Esophagus mucosa (tissue), 1 donor: ENCODE measurements at regions not wholly inside any gene's neighbourhood (a gene's known extent, or its start where the extent isn't known, plus 50 kb on each side); places are given as distances from the start of the nearest gene placed in this dataset.

Source experiments
- ATAC-seq: fragments of 200-7000 bp; cut with Tn5 transposase; one replicate; pipeline ENCODE4 v1.9.1; 2020
- donor health status: DM: yes; HTN: yes; CAD: no.

DNA sequence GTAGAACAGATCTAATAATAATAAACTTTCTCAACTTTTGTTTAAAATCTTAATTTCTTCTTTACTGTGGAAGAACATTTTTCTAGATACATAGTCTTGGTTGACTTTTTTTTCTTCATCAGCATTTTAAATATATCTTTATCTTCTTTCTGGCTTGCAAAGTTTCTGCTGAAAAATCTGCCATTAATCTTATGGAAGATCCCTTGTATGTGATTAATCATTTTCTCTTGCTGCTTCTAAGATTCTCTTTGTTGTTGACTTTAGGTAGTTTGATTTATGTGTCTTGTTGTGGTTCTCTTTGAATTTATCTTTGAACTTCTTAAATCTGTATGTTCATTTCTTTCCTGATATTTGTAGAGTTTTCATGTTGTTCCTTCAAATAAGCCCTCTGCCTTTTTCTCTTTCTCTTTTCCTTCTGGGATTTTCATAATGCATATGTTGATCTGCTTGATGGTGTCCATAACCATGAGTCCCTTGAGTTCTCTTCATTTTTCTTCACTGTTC lies 657.6 kb upstream of the CXADR start:
- no peak for ATAC-seq

DNA sequence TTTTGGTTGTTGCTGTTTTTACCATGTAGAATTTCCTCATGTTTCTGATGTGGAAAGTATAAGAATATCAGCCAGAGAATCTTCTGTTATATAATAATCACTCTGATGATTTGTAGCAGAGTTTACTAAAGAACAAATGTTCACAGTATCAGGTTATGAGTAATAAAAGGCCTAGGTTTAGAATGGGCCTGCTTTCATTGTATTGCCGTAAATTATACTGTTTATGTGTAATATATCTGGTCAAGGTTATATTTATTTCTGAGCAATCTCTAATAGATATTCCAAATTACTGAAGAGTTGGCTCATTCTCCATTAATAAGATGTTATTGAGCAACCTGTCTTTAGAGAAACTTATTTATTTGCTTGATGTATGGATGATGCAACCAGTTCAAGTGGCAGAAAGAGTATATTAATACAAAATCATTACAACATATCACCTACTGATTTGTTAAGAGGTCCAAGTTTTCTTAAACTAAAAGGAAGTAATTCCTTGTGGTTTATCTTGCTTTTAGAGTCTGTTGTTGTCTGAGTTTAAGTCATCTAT lies 649.4 kb upstream of the CXADR start:
- no peak for ATAC-seq

DNA sequence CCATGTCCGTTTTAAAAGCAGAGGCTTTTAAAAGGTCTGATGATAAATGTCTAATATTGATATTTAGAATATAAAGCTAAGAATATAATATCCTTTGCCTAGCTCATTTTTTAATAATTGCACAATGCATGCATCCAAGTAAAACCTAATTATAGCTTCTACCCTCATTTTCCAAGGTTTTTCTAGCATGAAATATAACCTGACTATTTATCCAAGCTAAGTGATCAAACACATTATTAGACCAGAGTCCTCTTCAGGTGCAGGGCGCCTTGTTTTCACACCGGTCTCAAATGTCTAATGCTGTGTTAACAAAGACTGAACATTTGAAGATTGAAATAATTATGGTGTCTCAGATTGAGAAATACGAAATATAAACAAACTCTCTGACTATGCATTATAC lies 648.9 kb upstream of the CXADR start:
- no peak for ATAC-seq

DNA sequence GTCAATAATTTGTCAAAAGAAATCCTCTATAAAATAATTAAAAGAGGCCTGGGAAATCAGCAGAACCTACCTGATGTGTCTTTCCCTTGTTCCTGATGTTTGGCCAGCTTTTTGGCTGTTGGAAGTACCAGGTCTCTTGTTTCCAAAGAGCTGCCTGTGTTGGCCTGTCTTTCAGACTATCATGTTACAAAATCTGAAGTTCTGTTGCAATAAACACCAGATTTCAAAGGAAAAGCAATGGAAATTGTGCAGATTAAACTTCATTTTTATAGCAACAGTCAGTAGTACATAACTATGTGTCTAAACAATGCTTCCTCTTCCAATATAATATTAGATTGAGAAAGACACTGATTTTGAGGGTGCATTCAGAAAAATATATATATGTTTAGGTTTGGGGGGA lies 647.2 kb upstream of the CXADR start:
- ATAC-seq: no peak

DNA sequence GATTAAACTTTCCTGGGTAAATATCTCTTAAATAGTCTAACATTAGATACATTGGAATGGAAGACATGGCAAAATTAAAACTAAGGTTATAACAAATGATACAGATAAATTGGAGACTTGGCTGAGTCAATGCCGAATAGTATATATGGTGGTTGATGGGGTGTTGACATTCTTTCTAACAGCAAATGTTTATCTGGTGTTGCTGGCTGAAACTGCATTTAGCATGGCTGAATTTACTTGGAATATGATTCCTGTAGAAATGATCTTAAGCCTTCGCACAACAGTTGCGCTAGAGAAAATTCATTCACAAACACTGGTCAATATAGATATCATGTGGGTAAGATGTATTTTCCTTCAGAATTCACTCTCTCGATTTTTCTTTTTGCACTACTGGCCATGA lies 646.0 kb upstream of the CXADR start:
- ATAC-seq: no peak

DNA sequence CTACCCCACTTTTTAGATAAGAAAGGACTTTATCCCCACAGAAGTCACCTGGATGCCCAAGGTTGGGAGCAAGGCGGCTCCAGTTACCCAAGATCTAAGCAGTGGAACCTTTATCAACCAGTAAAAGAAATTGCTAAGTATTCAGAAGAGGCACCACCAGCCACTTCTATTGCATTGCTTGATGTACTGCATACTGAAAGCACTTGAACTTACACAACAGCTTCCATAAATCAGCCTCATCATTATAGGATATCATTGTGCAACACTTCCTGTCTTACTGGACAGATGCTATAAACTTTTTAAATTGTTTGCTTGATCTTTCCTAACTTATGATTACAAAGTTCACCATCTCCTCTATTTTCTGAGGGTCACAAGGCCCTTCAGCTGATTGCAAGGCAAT lies 642.7 kb upstream of the CXADR start:
- no peak for ATAC-seq

DNA sequence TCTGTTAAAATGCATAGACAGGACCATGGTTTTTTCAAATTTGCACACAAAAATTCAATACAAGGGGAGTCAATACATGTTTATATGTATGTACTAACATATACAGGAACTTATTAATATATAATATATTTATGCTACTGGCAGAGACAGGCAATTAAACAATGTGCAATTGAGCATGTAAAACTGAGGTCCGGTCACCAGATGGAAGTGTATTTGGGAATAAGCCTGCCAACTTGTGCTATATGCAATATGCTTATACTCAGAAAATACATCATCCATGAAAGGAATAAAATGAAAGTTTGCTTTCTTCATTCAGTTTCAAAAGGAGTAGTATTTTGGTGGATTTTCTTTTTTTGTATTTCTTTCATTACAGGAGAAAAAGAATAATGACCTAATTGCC lies 640.2 kb upstream of the CXADR start:
- ATAC-seq: no peak

DNA sequence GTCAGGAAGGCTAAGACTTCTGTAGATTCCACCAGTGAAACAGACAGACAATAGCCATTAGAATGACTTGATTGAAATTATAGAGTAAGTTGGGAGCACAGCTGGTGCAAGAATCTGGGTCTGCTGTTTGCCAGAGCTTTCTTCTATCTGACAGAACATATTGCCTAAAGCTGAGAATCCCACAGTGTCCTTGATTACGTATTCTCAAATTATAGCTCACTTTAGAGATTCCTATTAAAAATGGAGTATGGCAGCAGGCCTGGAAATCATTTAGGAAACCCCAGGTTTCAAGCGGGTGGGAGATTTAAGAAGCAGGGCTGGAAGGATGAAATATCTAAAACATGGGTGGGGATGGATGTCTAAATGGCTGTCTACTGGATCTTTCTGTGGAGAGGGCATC lies 639.7 kb upstream of the CXADR start:
- ATAC-seq: no peak

DNA sequence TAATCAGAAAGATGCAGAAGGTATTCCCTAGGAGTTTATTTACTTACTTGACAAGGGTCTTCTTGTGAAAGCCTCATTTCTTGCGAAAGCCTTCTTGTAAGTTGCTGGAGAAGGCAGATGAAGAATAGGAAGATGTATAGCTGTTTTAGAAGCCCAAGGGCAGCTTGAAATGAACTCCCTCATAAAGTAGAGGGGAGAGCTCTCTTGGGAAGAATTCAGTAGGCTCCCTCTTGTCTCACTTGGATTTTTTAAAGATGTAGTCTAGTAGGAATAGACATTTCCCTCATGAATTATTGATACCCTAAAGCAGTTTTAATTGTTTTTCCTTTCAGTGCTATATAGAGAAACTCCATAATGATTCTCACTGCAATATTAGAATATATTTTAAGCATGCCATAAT lies 639.2 kb upstream of the CXADR start:
- no peak for ATAC-seq

DNA sequence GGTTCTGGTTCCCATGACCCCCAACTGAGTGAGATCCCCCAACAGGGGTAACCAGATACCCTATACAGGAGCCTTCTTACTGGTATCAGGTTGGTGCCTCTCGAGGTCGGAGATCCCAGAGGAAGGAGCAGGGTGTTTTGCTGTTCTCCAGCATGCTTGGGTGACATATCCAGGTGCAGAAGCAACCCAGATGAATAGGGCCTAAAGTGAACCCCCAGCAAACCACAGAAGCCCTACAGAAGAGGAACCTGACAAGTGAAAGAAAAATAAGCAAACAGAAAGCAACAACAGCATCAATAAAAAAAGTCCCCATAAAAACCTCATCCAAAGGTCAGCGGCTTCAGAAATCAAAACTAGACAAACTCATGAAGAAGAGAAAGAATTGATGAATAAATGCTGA lies 633.4 kb upstream of the CXADR start:
- ATAC-seq: no peak

DNA sequence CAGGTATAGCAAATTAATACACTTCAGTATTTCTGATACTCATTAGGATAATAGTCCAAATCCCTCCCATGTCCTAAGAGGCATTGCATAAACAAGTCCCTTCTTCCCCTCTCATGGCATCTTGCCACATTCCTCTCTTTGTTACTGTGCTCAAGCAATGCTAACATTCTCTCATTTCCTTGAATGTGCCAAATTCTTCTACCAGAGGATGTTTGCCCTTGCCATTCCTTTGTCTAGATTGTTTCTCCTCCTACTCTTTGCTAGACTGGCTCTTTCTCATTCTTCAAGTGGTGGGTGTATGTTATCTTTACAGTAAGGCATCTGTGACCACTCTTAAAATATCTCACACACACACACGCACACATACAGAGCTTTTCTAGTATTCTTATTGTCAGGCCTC lies 621.0 kb upstream of the CXADR start:
- ATAC-seq: no peak

DNA sequence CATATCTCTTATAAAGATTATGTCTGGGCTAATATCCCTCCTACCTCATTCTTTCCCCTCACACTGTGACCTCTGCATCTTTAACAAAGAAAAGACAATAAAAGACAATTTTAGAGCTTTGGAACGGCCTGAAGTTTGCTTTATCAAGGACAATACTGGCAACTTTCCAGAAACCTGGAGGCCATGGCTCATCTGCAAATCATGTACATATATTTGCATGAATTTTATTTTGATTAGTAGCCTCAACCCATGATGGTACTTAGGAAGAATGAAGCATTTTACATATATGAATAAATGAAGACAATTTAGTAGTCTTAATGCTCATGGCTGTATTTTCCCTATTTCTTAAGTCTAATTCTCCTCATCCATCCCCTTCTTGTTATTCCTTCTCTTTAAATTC lies 612.2 kb upstream of the CXADR start:
- no peak for ATAC-seq

DNA sequence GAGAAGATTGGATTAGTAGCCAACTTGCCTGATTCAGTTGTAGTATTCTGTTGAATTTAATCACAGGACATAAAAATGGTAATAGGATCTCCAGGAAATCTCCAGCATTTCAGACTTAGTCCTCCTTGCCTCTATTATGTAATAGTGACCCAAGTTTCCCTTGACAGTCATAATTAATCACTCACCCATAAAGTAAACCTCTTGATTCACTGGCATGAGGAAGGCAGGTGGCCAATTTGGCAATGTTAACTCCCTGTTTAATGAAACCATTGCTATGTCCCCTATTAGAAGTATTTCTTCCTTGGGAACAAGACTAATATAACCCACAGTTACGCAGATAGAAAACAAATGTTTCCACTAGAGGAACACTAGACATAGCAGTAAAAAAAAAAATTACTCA lies 604.8 kb upstream of the CXADR start:
- ATAC-seq: peak; percentile 87

DNA sequence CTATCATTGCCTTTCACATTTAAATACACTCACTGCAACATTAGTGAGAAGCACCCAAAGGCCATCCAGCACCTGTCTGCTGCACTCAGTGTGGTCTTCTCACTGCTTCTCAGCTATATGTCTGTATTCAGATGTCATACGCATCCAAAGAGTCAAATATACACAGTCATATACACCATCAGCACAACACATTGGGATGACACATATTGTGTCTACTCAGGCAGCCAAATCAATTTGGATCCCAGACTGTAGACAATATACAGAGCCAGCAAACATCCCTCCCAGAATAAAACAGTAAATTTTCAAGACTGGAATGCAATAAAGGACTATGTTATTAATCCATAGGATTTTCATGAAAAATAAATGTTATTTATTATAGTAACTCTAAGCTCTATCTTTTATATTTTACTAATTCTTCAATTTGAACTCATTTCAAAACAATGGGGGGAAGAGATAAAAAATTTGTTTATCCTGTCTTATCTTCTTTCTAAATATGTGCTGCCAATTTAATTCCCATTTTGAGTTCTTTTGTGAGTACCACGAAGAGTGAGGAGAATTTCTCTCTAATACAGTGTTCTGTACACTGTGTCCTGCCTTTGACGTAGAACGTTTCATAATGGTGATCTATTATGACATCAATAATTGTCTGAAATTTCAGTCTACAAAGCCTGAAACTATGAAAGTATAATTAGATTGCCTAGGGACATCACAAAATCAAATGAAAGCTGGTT lies 602.2 kb upstream of the CXADR start:
- ATAC-seq: no peak

DNA sequence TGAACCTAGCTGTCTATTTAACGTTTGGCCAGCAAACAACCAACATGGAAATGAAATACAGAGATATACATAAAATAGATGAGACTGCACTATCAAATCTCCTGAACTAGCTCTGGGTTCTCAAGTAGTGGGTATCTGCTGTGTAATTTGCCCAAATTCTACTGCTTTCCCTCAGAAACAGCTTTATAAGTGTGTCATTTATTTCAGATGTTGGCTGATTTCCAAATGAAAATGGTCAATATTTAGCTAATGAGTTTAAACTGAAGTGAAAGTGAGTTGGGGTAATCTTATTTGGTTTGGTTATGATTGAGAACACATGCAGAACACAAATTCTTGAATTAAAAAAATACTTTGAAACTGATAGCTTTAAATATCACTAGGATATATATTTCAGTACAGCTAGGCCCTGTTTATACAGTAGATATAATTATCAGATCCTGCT lies 601.7 kb upstream of the CXADR start:
- ATAC-seq: no peak

DNA sequence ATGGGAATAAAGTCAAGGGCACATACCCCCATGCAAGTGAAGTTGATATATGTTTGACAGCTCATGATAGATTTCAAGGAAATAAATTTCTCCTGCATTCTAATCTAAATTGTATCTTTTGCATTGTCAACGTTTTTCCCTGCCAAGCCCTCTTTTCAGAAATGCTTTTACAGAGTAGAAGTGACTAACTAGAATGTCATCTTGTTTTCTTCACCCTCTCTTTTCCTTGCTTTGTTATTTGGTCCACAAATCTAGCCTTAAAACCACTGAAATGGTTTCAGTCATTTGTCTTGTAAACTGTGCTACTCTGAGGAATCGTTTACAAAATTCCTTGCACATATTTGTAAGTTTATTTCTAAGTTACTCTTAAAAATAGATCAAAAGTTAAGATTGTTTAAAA lies 600.8 kb upstream of the CXADR start:
- no peak for ATAC-seq

DNA sequence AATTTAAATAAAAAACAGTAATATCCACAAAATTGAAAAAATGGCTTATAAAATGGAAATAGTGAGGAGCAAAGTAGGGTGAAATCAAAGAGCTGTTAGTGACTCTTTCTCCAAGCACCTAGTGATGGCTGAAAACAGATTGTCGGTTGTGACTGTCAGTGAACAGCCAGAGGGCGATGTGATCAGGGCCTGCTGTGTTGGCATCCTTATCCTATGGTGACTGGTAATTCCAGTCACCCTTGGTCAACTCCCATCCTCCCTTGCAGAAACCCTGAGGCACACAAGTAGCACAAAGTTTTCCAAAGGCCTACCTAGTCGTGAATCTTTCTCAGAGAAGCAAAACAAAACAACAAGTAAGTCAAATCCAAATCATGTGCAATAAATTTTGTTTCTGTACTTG lies 599.8 kb upstream of the CXADR start:
- ATAC-seq: peak; percentile 74

DNA sequence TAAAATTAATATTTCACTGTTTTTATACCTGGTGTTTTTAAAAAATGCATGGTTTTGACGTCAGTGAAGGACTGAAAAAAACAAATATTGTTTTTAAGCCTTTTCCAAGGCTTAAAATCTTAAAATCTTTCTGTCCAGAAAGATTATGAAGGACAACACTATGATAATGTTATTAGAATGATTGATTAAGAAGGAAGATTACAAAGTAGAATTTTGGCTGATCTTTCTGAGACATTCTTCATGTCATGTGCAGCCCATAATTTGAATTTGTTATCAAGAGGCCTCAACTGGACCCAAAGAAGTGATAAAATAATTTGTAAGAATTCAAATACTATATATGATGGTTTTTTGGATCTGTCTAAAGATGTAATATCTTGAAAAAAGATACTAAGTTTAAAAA lies 584.4 kb upstream of the CXADR start:
- ATAC-seq: no peak

DNA sequence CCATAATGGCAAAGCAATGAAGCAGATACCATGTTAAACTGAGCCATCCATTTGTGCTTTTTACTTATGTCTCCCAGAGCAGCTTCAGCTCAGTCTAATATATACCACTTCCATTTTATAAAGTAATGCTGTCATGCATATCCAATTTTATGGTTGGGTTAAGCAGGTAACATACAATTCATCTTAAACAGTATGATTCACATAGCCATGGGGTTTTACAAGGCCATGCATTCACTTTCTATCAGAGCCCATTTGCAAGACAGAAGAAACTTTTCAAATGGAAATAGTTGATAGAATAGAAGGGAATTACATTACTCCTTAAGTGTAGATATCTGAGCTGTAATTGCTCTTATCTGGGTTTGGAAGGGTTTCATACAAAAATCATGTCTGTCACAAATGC lies 580.5 kb upstream of the CXADR start:
- ATAC-seq: peak; percentile 59

DNA sequence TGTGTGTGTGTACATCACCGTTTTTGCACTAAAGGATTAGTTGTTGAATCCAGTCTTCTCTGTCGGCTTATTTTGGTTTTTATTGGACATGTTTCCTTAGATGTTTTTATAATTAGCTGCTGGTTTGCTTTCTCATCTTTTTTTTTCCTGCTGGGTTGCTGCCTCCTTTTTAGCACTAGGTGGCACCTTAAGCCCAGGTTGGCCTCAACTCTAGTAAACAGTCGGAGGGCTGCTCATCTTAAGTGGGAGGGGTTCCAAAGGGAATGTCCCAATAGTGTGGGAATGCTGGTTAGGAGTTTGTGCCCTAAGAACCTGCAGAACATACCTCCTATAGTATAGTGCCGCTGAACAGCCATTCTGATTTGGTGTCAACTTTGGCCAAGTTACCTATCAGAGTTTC lies 570.1 kb upstream of the CXADR start:
- no peak for ATAC-seq

DNA sequence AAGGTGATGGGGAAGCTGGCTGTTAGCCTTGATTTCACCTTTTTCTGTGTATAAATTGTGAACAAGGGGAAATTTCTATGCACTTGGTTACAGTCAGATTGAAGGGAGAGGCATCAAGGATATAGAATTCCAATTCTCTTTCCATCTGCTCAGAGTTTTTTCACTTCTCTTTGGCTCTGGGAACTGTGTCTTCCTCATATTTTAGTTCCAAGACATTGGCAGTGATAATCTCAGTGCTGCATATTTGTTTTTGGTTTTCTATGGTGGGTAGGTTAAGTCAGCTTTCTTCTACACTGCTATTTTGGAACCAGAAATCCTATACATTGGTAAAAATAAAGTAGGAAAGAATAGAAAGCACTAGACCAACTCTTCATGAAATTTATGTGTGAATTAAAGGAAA lies 569.6 kb upstream of the CXADR start:
- ATAC-seq: no peak

DNA sequence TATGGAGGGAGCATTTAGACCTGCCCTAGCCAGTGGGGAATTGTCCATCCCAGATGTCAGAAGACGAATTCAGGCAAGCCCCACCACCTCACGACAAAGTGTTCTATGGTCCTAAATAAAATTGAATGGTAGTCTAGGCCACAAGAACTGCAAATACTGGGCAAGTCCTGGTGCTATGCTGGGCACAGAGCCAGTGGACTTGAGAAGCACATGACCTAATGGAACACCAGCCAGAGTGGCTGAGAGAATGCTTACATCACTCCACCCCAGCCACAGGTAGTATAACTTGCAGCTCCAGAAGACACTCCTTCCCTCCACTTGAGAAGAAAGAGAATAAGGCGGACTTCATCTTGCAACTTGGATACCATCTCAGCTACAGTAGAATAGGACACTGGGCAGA lies 567.3 kb upstream of the CXADR start:
- ATAC-seq: no peak

DNA sequence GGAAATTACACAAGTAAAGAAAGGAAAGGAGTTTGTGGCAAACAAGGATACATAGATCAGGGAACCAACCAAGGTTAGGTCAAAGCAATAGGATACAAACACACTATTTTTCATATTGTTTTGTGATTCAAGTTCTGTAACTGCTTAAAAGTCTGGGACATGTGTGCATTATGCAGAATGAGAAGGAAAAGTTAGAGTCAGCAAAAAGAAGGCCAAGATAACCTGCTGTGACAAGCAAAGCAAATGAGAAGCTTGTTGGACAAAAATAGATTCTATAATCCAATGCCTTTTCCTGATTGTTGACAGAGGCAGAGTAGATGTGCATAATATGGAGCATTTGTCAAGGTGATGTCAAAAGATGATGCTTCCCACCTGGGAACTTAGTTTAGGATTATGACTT lies 556.0 kb upstream of the CXADR start:
- ATAC-seq: peak; percentile 45

DNA sequence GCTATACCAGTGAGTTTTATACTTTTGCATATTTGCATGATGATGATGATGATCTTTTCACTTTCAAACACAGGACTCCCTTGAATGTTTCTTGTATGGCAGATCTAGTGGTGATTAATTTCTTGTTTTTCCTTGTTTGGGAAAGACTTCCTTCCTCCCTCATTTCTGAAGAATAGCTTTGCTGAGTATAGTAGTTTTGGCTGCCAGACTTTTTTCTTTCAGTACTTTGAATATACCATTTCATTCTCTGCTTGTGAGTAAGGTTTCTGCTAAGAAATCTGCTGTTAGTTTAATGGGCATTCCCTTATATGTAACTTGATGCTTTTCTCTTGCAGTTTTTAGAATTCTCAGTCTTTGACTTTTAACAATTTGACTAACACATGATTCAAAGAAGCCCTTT lies 547.4 kb upstream of the CXADR start:
- no peak for ATAC-seq

DNA sequence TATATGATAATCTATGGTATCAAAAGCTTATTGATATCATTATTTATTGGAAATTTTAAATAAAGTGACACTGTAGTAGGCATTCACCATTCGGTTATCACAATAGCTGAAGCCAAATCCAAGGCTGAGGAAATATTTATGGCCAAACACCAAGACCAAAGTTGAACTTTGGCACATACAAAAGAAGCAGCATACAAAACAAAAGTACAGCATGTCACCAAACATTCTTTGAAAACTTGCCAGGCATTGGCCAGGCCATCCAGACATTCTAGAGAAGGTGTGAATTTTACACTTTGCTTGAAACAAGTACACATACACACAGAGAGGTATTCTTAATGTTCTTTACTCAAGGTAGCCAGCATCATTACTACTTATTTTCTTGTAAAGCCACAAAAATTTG lies 544.4 kb upstream of the CXADR start:
- no peak for ATAC-seq
